ENCODE measurements at regions not wholly inside any gene's neighbourhood (a gene's known extent, or its start where the extent isn't known, plus 50 kb on each side); places are given as distances from the start of the nearest gene placed in this dataset.

- H3K4me1 Mint-ChIP-seq: peaks cover 2% of the 10 kb centered on the region
- H3K9me3 Mint-ChIP-seq: no peaks in the 10 kb centered on the region
- no peaks in the 10 kb centered on the region for H3K36me3 Mint-ChIP-seq (ENCODE audit: low read depth)
- Histone ChIP-seq H3K27me3 (ENCODE audit: control insufficient read depth, insufficient read depth, low read length, poor library complexity, severe bottlenecking) (no peaks in the 10 kb centered on the region), H3K27ac (ENCODE audit: low read depth, low read length) (no peak overlapping the region), H3K36me3 (ENCODE audit: control insufficient read depth, insufficient read depth, low read length) (no peaks in the 10 kb centered on the region), H3K4me1 (ENCODE audit: control insufficient read depth, insufficient read depth, low read length) (no peaks in the 10 kb centered on the region), H3K9me3 (ENCODE audit: control insufficient read depth, low read length) (no peaks in the 10 kb centered on the region), H3K9ac (ENCODE audit: extremely low read depth, low read length, poor library complexity, severe bottlenecking) (no peak overlapping the region), H3K4me3 (ENCODE audit: low read length) (no peak overlapping the region)
- H3K27ac Mint-ChIP-seq: no peak overlapping the region
- H3K4me3 Mint-ChIP-seq: no peak overlapping the region
- 92 to 95% methylated on average over 13 to 16 of the region's 16 CpGs for WGBS, 2 experiments (ENCODE audit: insufficient coverage in 1 of 2, insufficient read length in 1 of 2)
- no peaks in the 10 kb centered on the region for H3K27me3 Mint-ChIP-seq (ENCODE audit: insufficient read depth)
- no peak for TF ChIP-seq CTCF (conservative IDR thresholded peaks at IDR 0.05)
- no peak for DNase-seq
Observed at GRCh38 chr13:106183410-106184065, 351.9 kb downstream of the EFNB2 start.

GRCh38 chr13:106182404-106182803, 353.1 kb downstream of the EFNB2 start:
- H3K36me3 Mint-ChIP-seq (ENCODE audit: low read depth): no peaks in the 10 kb centered on the region
- no peaks in the 10 kb centered on the region for H3K27me3 ChIP-seq (ENCODE audit: control insufficient read depth, insufficient read depth, low read length, poor library complexity, severe bottlenecking)
- 88% methylated on average over 5 to 6 of the region's 6 CpGs for WGBS, 2 experiments (ENCODE audit: insufficient coverage in 1 of 2, insufficient read length in 1 of 2)
- no peak overlapping the region for H3K27ac Mint-ChIP-seq
- TF ChIP-seq CTCF (conservative IDR thresholded peaks at IDR 0.05): no peak
- no peak overlapping the region for H3K4me3 ChIP-seq (ENCODE audit: low read length)
- no peak overlapping the region for H3K9ac ChIP-seq (ENCODE audit: extremely low read depth, low read length, poor library complexity, severe bottlenecking)
- no peaks in the 10 kb centered on the region for H3K9me3 Mint-ChIP-seq
- no peak for DNase-seq
- no peaks in the 10 kb centered on the region for H3K9me3 ChIP-seq (ENCODE audit: control insufficient read depth, low read length)
- H3K4me3 Mint-ChIP-seq: no peak overlapping the region
- H3K4me1 ChIP-seq (ENCODE audit: control insufficient read depth, insufficient read depth, low read length): no peaks in the 10 kb centered on the region
- no peaks in the 10 kb centered on the region for H3K27me3 Mint-ChIP-seq (ENCODE audit: insufficient read depth)
- H3K36me3 ChIP-seq (ENCODE audit: control insufficient read depth, insufficient read depth, low read length): no peaks in the 10 kb centered on the region
- no peak overlapping the region for H3K27ac ChIP-seq (ENCODE audit: low read depth, low read length)
- peaks cover 2% of the 10 kb centered on the region for H3K4me1 Mint-ChIP-seq

- no peaks in the 10 kb centered on the region for H3K27me3 Mint-ChIP-seq (ENCODE audit: insufficient read depth)
- H3K36me3 Mint-ChIP-seq (ENCODE audit: low read depth): no peaks in the 10 kb centered on the region
- H3K4me1 ChIP-seq (ENCODE audit: control insufficient read depth, insufficient read depth, low read length): no peaks in the 10 kb centered on the region
- no peak overlapping the region for H3K27ac ChIP-seq (ENCODE audit: low read depth, low read length)
- H3K27ac Mint-ChIP-seq: no peak overlapping the region
- H3K4me3 ChIP-seq (ENCODE audit: low read length): no peak overlapping the region
- H3K36me3 ChIP-seq (ENCODE audit: control insufficient read depth, insufficient read depth, low read length): no peaks in the 10 kb centered on the region
- no peaks in the 10 kb centered on the region for H3K27me3 ChIP-seq (ENCODE audit: control insufficient read depth, insufficient read depth, low read length, poor library complexity, severe bottlenecking)
- WGBS, 2 experiments (ENCODE audit: insufficient coverage in 1 of 2, insufficient read length in 1 of 2): 94 to 100% methylated on average over 2 to 3 of the region's 3 CpGs
- H3K4me1 Mint-ChIP-seq: peaks cover 2% of the 10 kb centered on the region
- no peak overlapping the region for H3K9ac ChIP-seq (ENCODE audit: extremely low read depth, low read length, poor library complexity, severe bottlenecking)
- no peak for DNase-seq
- no peaks in the 10 kb centered on the region for H3K9me3 Mint-ChIP-seq
- no peaks in the 10 kb centered on the region for H3K9me3 ChIP-seq (ENCODE audit: control insufficient read depth, low read length)
- H3K4me3 Mint-ChIP-seq: no peak overlapping the region
- no peak for TF ChIP-seq CTCF (conservative IDR thresholded peaks at IDR 0.05)
Observed at GRCh38 chr13:106178816-106179215, 356.6 kb downstream of the EFNB2 start.

Measured in endodermal cell (in vitro differentiated cells).